HepG2 (cell line): ENCODE measurements at regions not wholly inside any gene's neighbourhood (a gene's known extent, or its start where the extent isn't known, plus 50 kb on each side); places are given as distances from the start of the nearest gene placed in this dataset.

ENCODE experiments used
- ATAC-seq: fragments of 200-7000 bp; cut with Tn5 transposase; 3 replicates; pipeline ENCODE4 v1.9.1; 2020; ENCODE audit warnings: mild to moderate bottlenecking, moderate library complexity
- BruUV-seq: library from RNA; stranded (reverse); fragments of 400-500 nt; replicated peaks from 2 replicates; lab custom pipeline; 2021; lab: Mats Ljungman, UMichigan
- CTCF ChIA-PET: fragments of 300-600 bp; formaldehyde crosslinking; extraction: SDS; loops from one replicate; lab custom pipeline; 2021; ENCODE audit warnings: low total read pairs, inconsistent platforms, low intra/inter-chr PET ratio; lab: Yijun Ruan, JAX
- POLR2A ChIA-PET: fragments of 350-600 bp; sonication (Branson Sonifier 250); formaldehyde crosslinking; loops from one replicate; lab custom pipeline; 2020; ENCODE audit warnings: antibody characterized with exemption, inconsistent platforms; lab: Yijun Ruan, JAX
- DNase-seq: peaks from one replicate; pipeline ENCODE4 v3.0.0-alpha.2; 2015; ENCODE audit warnings: low spot score
- FAIRE-seq: peaks from 3 replicates; lab custom pipeline; 2011; peaks lifted over from hg19 to GRCh38; lab: Jason Lieb, UNC
- H2AFZ ChIP-seq: one replicate; pipeline ENCODE4 v1.6.1; 2011; ENCODE audit warnings: low read length, inconsistent platforms
- H3K27ac ChIP-seq: fragments of 300-600 bp; 3 replicates; pipeline ENCODE4 v1.8.0; 2011; ENCODE audit warnings: mixed run types, mild to moderate bottlenecking, mixed read lengths, low read length, inconsistent platforms; ENCODE audit not compliant: insufficient read depth; ENCODE audit errors: extremely low read length
- H3K27me3 ChIP-seq, 2 experiments: fragments of 200-600 bp in 1 of 2; 2 replicates in 1 of 2; 3 replicates in 1 of 2; pipeline versions ENCODE4 v1.6.0 to v1.8.0; 2011; ENCODE audit warnings: low read length in 2 of 2, mild to moderate bottlenecking in 2 of 2, moderate library complexity in 2 of 2, inconsistent platforms in 1 of 2; ENCODE audit not compliant: insufficient read depth in 2 of 2, control insufficient read depth in 1 of 2
- H3K36me3 ChIP-seq, 2 experiments: fragments of 200-600 bp in 1 of 2; replicated peaks in 1 of 2; 2 replicates in 1 of 2; 3 replicates in 1 of 2; pipeline versions ENCODE4 v1.5.1 to v1.8.0; 2011; ENCODE audit warnings: low read length in 2 of 2, inconsistent platforms in 1 of 2; ENCODE audit not compliant: insufficient read depth in 2 of 2, control insufficient read depth in 1 of 2
- H3K4me1 ChIP-seq: 2 replicates; pipeline ENCODE4 v1.5.1; 2012; ENCODE audit warnings: low read length, inconsistent platforms; ENCODE audit not compliant: insufficient read depth
- H3K4me2 ChIP-seq: 2 replicates; pipeline ENCODE4 v1.6.0; 2011; ENCODE audit warnings: low read depth, low read length, inconsistent platforms
- H3K4me3 ChIP-seq, 3 experiments: fragments of 200-600 bp in 1 of 3; sonication (generic), shearing (Covaris generic) in 1 of 3; replicated peaks in 1 of 3; 2 replicates each; pipeline ENCODE4 v1.5.1; 2011 to 2016; ENCODE audit warnings: low read length in 3 of 3, inconsistent platforms in 2 of 3, low read depth in 2 of 3, mild to moderate bottlenecking in 2 of 3, control low read depth in 1 of 3, mixed read lengths in 1 of 3; ENCODE audit not compliant: insufficient read depth in 1 of 3
- H3K79me2 ChIP-seq: one replicate; pipeline ENCODE4 v1.6.1; 2011; ENCODE audit warnings: low read length, inconsistent platforms; ENCODE audit not compliant: insufficient read depth
- H3K9ac ChIP-seq: 2 replicates; pipeline ENCODE4 v1.6.0; 2011; ENCODE audit warnings: mild to moderate bottlenecking, low read depth, low read length, inconsistent platforms; ENCODE audit not compliant: insufficient read depth
- H3K9me3 ChIP-seq: 2 replicates; pipeline ENCODE4 v1.5.1; 2012; ENCODE audit warnings: mild to moderate bottlenecking, low read length
- H4K20me1 ChIP-seq: 2 replicates; pipeline ENCODE4 v1.6.0; 2011; ENCODE audit warnings: inconsistent platforms, mild to moderate bottlenecking, low read length, moderate library complexity; ENCODE audit not compliant: insufficient read depth
- DNMT1 ChIP-seq: sonication (generic); formaldehyde crosslinking; IDR thresholded peaks from 2 replicates; pipeline ENCODE4 v1.5.1; 2020; ENCODE audit warnings: mild to moderate bottlenecking, missing genetic modification reagents
- FOXO1 ChIP-seq: sonication (generic); formaldehyde crosslinking; IDR thresholded peaks from 2 replicates; pipeline ENCODE4 v1.4.0; 2020; ENCODE audit warnings: missing genetic modification reagents
- HMG20B ChIP-seq: conservative IDR thresholded peaks from 2 replicates; pipeline ENCODE4 v1.6.1; 2016; ENCODE audit warnings: missing genetic modification reagents, missing compliant biosample characterization
- KDM4B ChIP-seq: sonication (generic); formaldehyde crosslinking; IDR thresholded peaks from 2 replicates; pipeline ENCODE4 v1.4.0; 2020; ENCODE audit warnings: missing genetic modification reagents
- NKX3-1 ChIP-seq: sonication (generic); formaldehyde crosslinking; IDR thresholded peaks from 2 replicates; pipeline ENCODE4 v1.5.0; 2020; ENCODE audit warnings: missing genetic modification reagents
- NONO ChIP-seq, 2 experiments: fragments of 450-650 bp in 1 of 2; sonication (generic) in 1 of 2; formaldehyde crosslinking in 1 of 2; IDR thresholded peaks in 1 of 2; conservative IDR thresholded peaks in 1 of 2; 2 replicates each; pipeline versions ENCODE4 v1.6.1 to v1.8.0; 2017 to 2022; ENCODE audit warnings: mild to moderate bottlenecking in 1 of 2, missing genetic modification reagents in 1 of 2, moderate library complexity in 1 of 2
- NPAS2 ChIP-seq: sonication (generic); formaldehyde crosslinking; IDR thresholded peaks from 2 replicates; pipeline ENCODE4 v1.8.0; 2022; ENCODE audit warnings: mild to moderate bottlenecking, missing genetic modification reagents, borderline replicate concordance
- RBFOX2 ChIP-seq: fragments of 200-400 bp; formaldehyde crosslinking; IDR thresholded peaks from 2 replicates; pipeline ENCODE4 v1.6.1; 2017; ENCODE audit warnings: low read depth, mild to moderate bottlenecking, low read length
- SIN3A ChIP-seq: IDR thresholded peaks from 2 replicates; pipeline ENCODE4 v1.6.1; 2011; ENCODE audit warnings: low read depth, mild to moderate bottlenecking, control low read depth, low read length, borderline replicate concordance
- TFDP1 ChIP-seq: IDR thresholded peaks from 2 replicates; pipeline ENCODE4 v1.6.1; 2016; ENCODE audit warnings: missing compliant biosample characterization, missing genetic modification reagents, borderline replicate concordance
- ZBTB10 ChIP-seq: sonication (generic); formaldehyde crosslinking; IDR thresholded peaks from 2 replicates; pipeline ENCODE4 v1.4.0; 2020; ENCODE audit warnings: missing genetic modification reagents, borderline replicate concordance
- ZNF33B ChIP-seq: sonication (generic); formaldehyde crosslinking; IDR thresholded peaks from 2 replicates; pipeline ENCODE4 v1.5.1; 2020; ENCODE audit warnings: mild to moderate bottlenecking, missing genetic modification reagents
- ZNF749 ChIP-seq: sonication (generic); formaldehyde crosslinking; IDR thresholded peaks from 2 replicates; pipeline ENCODE4 v1.8.0; 2022; ENCODE audit warnings: mild to moderate bottlenecking, missing genetic modification reagents, moderate library complexity, borderline replicate concordance
- WGBS: methylation state at CpG from one replicate; pipeline ENCODE4 v1.1.6; 2017; ENCODE audit warnings: low lambda C conversion rate; 5-methylcytosine and 5-hydroxymethylcytosine counted together
- in situ Hi-C: cut with HindIII; loops from 2 replicates; pipeline ENCODE4 v1.10.0; 2017; ENCODE audit warnings: low pct_unique_long_range_greater_than_20kb; ENCODE audit not compliant: extremely low pct_ligation_motif_present
- intact Hi-C: fragments of 100-400 bp; cut with micrococcal nuclease; formaldehyde crosslinking; loops from one replicate; pipeline ENCODE4 v1.10.0; 2022; ENCODE audit not compliant: unreplicated experiment

- no peak for TF ChIP-seq ZBTB10
- no peak for TF ChIP-seq NONO (IDR thresholded peaks at IDR 0.05)
- no peak for TF ChIP-seq NONO (CRISPR knock-in tag; conservative IDR thresholded peaks at IDR 0.05)
- TF ChIP-seq NPAS2 (CRISPR knock-in tag): no peak
- no peak for TF ChIP-seq TFDP1
These were observed 232.6 kb downstream of the UQCRFS1 start (continued) for GRCh38 chr19:28980236-28980868.

GRCh38 chr19:28977826-28978225 is 235.1 kb downstream of the UQCRFS1 start:
- Histone ChIP-seq H2AFZ (no peak overlapping the region), H3K79me2 (no peaks in the 10 kb centered on the region), H3K4me2 (no peak overlapping the region), H3K27me3 (no peaks in the 10 kb centered on the region), H3K4me1 (no peaks in the 10 kb centered on the region), H3K9ac (no peak overlapping the region), H3K27ac (no peak overlapping the region), H3K36me3 (no peaks in the 10 kb centered on the region), H3K9me3 (no peaks in the 10 kb centered on the region), H4K20me1 (no peaks in the 10 kb centered on the region), H3K4me3 (no peak overlapping the region)
- peak; percentile 55; the same call in 2 of the 3 replicates for ATAC-seq
- POLR2A ChIA-PET: no interaction called here
- intact Hi-C loops (no loop called here), in situ Hi-C loops (no loop called here)
- TF ChIP-seq ZNF33B: no peak
- TF ChIP-seq FOXO1 (CRISPR knock-in tag): no peak
- TF ChIP-seq DNMT1: no peak
- no peak for TF ChIP-seq NKX3-1 (CRISPR knock-in tag)
- no peak for TF ChIP-seq RBFOX2
- TF ChIP-seq KDM4B (CRISPR knock-in tag): no peak
- TF ChIP-seq ZNF749 (CRISPR knock-in tag): no peak
- no peak for TF ChIP-seq HMG20B
- no peak for TF ChIP-seq SIN3A
- CTCF ChIA-PET: no interaction called here
- 12% methylated on average over 5 of the region's 5 CpGs for WGBS
- no peak for FAIRE-seq
- BruUV-seq: no TSS peak
- DNase-seq: no peak
